HFF-Myc (cell line): ENCODE measurements at regions not wholly inside any gene's neighbourhood (a gene's known extent, or its start where the extent isn't known, plus 50 kb on each side); places are given as distances from the start of the nearest gene placed in this dataset.

Experiments
- DNase-seq: peaks from one replicate; pipeline ENCODE4 v3.0.0-alpha.2; 2011; ENCODE audit warnings: low read depth; ENCODE audit errors: extremely low read depth
- H3K4me3 ChIP-seq: replicated peaks from 2 replicates; pipeline ENCODE4 v1.5.1; 2011; ENCODE audit warnings: low read depth, mild to moderate bottlenecking, control low read depth, low read length
- TF ChIP-seq, protein P1 (sequence below): IDR thresholded peaks from 2 replicates; pipeline ENCODE4 v1.5.1; 2012; ENCODE audit warnings: mild to moderate bottlenecking, low read depth, low read length, control low read depth; ENCODE audit errors: missing control alignments

DNA sequence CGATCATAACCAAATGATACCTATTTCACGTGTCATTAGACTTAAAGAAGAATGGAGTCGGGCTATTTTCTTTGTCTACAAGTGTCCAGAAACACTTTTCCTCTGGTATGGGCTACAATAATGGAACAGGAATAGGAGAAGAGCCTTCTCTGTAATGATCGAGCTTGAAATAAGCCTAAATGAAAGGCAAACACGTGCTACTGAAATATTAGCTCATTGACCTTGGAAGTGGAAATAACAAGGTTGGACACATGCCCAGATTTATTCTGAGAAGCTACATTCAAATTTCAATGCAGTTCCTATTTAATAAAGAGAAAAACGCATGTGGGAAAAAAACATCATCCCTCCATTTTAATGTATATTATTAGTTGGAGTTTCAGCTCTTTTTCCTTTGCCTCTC is 254.7 kb upstream of the PTER start:
- TF ChIP-seq, protein P1, sequence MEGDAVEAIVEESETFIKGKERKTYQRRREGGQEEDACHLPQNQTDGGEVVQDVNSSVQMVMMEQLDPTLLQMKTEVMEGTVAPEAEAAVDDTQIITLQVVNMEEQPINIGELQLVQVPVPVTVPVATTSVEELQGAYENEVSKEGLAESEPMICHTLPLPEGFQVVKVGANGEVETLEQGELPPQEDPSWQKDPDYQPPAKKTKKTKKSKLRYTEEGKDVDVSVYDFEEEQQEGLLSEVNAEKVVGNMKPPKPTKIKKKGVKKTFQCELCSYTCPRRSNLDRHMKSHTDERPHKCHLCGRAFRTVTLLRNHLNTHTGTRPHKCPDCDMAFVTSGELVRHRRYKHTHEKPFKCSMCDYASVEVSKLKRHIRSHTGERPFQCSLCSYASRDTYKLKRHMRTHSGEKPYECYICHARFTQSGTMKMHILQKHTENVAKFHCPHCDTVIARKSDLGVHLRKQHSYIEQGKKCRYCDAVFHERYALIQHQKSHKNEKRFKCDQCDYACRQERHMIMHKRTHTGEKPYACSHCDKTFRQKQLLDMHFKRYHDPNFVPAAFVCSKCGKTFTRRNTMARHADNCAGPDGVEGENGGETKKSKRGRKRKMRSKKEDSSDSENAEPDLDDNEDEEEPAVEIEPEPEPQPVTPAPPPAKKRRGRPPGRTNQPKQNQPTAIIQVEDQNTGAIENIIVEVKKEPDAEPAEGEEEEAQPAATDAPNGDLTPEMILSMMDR, result no peak
- no peak overlapping the region for H3K4me3 ChIP-seq
- no peak for DNase-seq

DNA sequence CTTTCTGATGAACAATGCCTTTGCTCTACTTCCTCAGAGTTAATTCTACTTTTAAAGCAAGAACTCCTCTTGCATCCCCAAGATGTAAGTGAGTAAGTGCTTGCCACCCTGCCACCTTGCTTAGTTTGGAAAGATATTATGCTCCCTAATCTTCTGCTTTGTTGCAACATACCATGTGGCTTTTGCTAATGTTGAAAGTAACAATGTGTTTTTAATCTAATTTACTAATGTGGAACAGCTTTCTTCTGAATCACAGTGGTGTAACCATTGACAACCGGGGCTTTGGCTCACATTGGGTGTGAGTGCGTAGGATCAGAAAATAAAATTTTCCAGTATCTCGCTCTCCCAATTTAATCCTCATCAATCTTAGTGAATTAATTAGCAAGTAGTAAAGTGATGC is 254.1 kb upstream of the PTER start:
- no peak overlapping the region for H3K4me3 ChIP-seq
- TF ChIP-seq, protein P1, result no peak
- DNase-seq, result no peak

DNA sequence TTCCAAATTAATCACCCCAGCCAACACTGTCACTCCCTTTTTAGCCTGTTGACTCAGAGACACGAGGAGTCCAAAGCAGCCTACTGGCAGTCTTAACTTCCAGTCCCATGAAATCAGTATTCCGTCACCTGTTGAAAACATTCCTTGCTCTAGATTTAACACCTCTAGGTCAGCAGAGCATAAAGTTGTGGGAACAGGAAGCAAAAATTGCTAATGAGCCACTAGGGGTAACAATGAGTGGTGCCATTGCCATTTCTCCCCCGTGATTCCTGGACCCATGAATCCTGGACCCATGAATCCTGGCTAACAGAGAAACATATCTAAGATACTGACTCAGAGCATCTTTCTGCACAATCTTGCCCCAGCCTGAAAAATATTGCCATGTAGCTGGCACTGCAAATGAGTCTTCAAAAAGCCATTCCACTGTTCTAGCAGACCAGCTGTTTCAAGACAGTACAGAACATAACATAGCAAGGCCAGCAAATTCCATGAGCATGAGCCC is 252.7 kb upstream of the PTER start:
- TF ChIP-seq, protein P1, result no peak
- DNase-seq, result no peak
- no peak overlapping the region for H3K4me3 ChIP-seq

DNA sequence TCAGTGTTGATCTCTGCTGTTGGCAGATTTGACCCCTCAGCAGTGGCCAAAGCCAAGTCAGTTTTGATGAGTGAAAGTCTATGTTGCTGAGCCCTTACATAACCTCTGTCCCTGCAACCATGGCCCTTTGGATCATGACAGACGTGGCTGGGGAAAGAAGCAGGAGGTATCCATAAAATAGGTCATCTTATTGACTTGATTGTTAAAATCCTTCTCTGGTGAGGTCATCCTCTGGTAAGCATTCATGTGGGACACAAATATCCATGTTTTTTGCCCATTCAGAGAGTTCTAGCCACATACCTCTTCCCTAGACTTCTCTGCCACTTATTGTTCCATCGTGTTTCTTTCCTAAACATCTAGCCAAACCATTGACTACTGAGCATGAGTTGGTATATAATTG is 251.9 kb upstream of the PTER start:
- DNase-seq, result no peak
- TF ChIP-seq, protein P1, result no peak
- H3K4me3 ChIP-seq, result no peak overlapping the region

DNA sequence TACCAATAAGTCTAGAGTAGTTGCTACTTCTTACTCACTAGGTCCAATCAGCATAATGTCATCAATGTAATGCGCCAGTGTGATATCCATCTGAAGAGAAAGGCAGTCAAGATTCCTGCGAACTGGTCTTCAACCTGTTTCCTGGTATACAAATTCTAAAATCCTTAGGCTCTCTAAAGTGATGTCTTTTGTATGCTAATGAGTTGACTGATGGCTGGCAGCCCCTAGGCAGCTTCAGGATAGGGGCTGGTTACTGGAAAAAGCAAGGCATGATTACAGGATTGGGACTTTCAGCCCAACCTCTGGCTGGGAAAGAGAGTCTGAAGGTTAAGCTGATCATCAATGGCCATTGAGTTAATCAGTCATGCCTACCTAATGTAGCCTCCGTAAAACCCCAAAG is 250.2 kb upstream of the PTER start:
- TF ChIP-seq, protein P1, result no peak
- no peak for DNase-seq

DNA sequence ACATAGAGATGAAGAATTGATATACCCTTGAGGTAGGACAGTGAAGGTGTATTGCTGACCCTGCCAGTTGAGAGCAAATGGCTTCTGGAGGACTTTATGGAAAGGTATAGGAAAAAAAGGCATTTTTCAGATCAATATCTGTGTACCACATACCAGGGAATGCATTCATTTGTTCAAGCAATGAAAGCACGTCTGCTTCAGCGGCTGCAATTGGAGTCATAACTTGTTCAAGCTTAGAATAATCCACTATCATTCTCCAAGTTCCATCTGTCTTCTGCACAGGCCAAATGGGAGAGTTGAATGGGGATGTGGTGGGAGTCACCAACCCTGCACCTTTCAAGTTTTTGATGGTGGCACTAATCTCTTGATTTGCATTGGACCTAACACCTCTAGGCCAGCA is 249.6 kb upstream of the PTER start:
- TF ChIP-seq, protein P1, result no peak
- H3K4me3 ChIP-seq, result no peak overlapping the region
- no peak for DNase-seq

More for the DNA sequence above, 250.2 kb upstream of the PTER start:
- no peak overlapping the region for H3K4me3 ChIP-seq

DNA sequence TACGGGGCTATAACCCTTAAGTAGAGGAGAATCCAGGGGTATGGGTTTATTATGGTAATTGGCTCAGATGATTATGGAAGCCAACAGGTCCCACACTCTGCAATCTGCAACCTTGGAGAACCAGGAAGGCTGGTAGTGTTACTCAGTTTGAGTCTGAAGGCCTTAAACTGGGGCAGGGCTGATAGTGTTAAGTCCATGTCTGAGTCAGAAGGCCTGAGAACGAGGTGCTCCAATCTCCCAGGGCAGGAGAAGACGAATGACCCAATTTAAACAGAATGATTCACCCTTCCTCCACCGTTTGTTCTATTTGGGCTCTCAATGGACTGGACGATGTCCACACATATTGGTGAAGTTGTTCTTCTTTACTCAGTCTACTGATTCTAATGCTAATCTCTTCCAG is 244.5 kb upstream of the PTER start:
- H3K4me3 ChIP-seq, result no peak overlapping the region
- DNase-seq, result no peak
- TF ChIP-seq, protein P1, result no peak
